NT2/D1 (cell line): ENCODE measurements at regions not wholly inside any gene's neighbourhood (a gene's known extent, or its start where the extent isn't known, plus 50 kb on each side); places are given as distances from the start of the nearest gene placed in this dataset.

Source experiments
- SUZ12 ChIP-seq: IDR thresholded peaks from 2 replicates; pipeline ENCODE4 v1.6.1; 2011; ENCODE audit not compliant: insufficient read length, insufficient read depth; ENCODE audit errors: extremely low read depth
- YY1 ChIP-seq: IDR thresholded peaks from 2 replicates; pipeline ENCODE4 v1.6.1; 2011; ENCODE audit not compliant: insufficient read length, insufficient read depth
- ZNF274 ChIP-seq: IDR thresholded peaks from 2 replicates; pipeline ENCODE4 v1.6.1; 2011; ENCODE audit warnings: mild to moderate bottlenecking, low read depth, low read length

GRCh38 chr12:19998961-19999804 is 369.2 kb upstream of the PDE3A start:
- no peak for TF ChIP-seq ZNF274
- TF ChIP-seq YY1, result no peak
- no peak for TF ChIP-seq SUZ12
